ENCODE measurements at regions not wholly inside any gene's neighbourhood (a gene's known extent, or its start where the extent isn't known, plus 50 kb on each side); places are given as distances from the start of the nearest gene placed in this dataset.

GRCh38 chr5:37996918-37997317 lies 157.1 kb upstream of the GDNF start:
- no peak for TF ChIP-seq CTCF (IDR thresholded peaks at IDR 0.05)
- TF ChIP-seq POLR2A (IDR thresholded peaks at IDR 0.05) = no peak

Measured in body of pancreas (tissue), 4 donors.